ENCODE measurements at regions not wholly inside any gene's neighbourhood (a gene's known extent, or its start where the extent isn't known, plus 50 kb on each side); places are given as distances from the start of the nearest gene placed in this dataset.
"Not testable (repeated sequence)": the region's sequence is repeated elsewhere in the genome, so short reads cannot be mapped to it uniquely, and the experiment has no call there.

GRCh38 chr6:15883593-15883992, 220.8 kb upstream of the DTNBP1 start:
- POLR2A ChIA-PET, CTCF ChIA-PET: not testable (repeated sequence)

DNA sequence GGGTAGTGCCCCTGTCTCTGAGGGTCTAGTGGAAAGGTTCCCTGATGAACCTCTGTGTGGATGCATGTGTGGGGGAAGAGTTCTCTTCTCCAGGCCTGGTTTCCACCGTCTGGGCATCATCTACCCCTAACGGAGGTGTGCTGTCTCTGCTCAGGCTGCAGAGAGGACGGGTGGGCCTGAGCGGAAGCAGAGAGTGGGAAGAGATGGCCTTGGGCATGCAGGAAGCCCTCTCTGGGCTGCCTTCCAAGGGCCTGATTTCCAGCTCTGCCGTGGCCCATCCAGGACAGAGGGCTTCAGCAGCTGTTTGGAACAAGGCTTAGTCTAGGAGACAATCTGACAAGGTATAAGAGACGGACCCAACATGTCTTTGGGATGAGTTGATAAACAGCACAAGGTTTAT, 220.1 kb upstream of the DTNBP1 start:
- CTCF ChIA-PET: no interaction called here
- POLR2A ChIA-PET: no interaction called here

DNA sequence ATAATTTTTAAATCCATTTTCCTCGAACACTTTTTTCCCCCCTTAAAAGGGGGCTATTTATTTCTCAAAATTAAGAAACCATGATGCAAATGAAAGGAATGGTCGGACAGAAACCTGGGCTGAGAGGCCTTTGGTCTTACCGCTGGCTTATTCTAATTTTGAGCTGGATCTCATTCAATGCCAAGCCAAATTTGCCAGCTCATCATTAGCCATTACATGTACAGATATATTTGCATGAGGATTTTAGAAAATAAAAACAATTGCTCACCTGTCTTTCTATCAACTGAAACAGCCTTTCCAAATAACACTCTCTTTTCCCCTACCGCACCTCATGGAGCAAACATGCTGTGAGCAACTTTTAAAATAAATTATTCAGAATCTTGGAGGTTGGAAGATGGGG, 219.5 kb upstream of the DTNBP1 start:
- ChIA-PET CTCF (no interaction called here), POLR2A (no interaction called here)

GRCh38 chr6:15881150-15881549, 218.3 kb upstream of the DTNBP1 start:
- POLR2A ChIA-PET: no interaction called here

GRCh38 chr6:15880262-15880973, 217.6 kb upstream of the DTNBP1 start:
- ChIA-PET CTCF (interaction anchor here (0.6 to 0.8 kb wide), 2 partner anchors 185 to 251 kb away, joined by 3 to 4 read pairs; no protein-coding TSS in a partner anchor), POLR2A (interaction anchor here (0.7 to 1.4 kb wide), 3 partner anchors 210 to 257 kb away, joined by 3 to 4 read pairs (median 3); partner anchors contain the start of gene MYLIP)

More at GRCh38 chr6:15881150-15881549, 218.3 kb upstream of the DTNBP1 start:
- CTCF ChIA-PET: no interaction called here

DNA sequence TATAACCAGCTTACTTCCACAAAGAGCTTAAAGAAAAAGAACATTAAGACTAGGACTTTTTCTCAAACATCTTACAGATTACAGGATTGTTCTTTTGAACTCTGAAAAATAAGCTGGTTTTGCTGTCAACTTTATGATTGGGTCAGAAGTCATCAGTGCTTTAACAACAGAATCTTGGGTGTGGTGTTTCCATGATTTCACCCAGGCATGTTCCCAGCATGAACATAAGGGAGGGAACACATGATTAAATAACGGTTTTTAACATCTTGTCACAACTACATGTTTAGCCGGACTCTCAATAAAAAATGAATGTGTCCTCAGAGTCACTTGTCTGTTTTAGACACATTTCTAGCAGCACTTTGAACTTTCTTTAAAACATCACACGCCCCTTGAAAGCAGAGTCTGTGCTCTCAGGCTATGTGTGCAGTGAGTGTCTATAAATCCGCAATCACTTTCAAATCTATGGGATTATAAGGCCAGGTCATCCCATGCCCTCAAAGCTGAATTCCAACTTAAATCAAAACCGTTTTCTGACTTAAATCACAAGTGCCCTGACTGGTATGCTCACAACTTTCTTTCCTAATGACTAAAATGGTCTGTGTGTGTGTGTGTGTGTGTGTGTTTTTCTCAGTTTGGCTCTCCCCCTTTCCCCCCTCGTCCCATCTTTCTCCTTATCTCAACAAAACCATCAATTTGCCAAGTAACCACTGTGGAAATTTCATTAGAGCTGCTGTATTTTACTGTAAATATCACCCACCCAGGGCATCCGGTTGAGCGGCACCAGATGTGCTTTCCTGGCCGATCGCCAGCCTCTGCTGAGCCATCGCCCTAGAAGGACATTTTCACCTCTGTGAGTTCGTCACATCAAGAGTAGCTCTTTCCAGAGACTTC, 216.8 kb upstream of the DTNBP1 start:
- POLR2A ChIA-PET: interaction anchor here (0.7 to 1.4 kb wide), 5 partner anchors 14 to 258 kb away, joined by 3 to 6 read pairs (median 3); partner anchors contain the start of gene MYLIP
- CTCF ChIA-PET: interaction anchor here (0.6 to 0.8 kb wide), 2 partner anchors 184 to 251 kb away, joined by 3 to 4 read pairs; no protein-coding TSS in a partner anchor

DNA sequence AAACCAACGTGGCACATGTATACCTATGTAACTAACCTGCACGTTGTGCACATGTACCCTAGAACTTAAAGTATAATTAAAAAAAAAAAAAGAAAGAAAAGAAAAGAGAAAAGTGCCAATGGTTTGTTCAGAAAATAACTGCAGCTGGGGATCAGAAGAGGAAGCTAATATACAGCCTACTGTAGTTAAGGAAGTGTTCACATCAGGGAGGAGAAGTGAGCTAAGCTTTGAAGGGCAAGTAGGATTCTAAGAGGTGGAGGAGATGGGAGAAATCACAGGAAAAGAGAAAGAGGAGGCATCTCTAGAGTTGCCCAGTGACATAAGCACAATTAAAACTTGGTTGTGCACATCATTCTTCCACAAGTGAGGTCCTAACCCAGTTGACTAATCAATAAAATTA, 214.4 kb upstream of the DTNBP1 start:
- POLR2A ChIA-PET: interaction anchor here (1.1 kb wide), 1 partner anchor 252 kb away, joined by 3 read pairs; the partner anchor contains the start of gene MYLIP

GRCh38 chr6:15876406-15876805, 213.6 kb upstream of the DTNBP1 start:
- ChIA-PET POLR2A (interaction anchor here (1.1 kb wide), 1 partner anchor 253 kb away, joined by 3 read pairs; the partner anchor contains the start of gene MYLIP), CTCF (interaction anchor here (0.6 kb wide), 1 partner anchor 379 kb away, joined by 3 read pairs; no protein-coding TSS in a partner anchor)

More for the DNA sequence above, 214.4 kb upstream of the DTNBP1 start:
- CTCF ChIA-PET: no interaction called here

GRCh38 chr6:15875797-15876196, 213.0 kb upstream of the DTNBP1 start:
- ChIA-PET CTCF (no interaction called here), POLR2A (interaction anchor here (1.1 kb wide), 1 partner anchor 253 kb away, joined by 3 read pairs; the partner anchor contains the start of gene MYLIP)

- ChIA-PET POLR2A (no interaction called here), CTCF (no interaction called here)
Measured at GRCh38 chr6:15874821-15875220, 212.0 kb upstream of the DTNBP1 start.

GRCh38 chr6:15874326-15874725, 211.5 kb upstream of the DTNBP1 start:
- ChIA-PET CTCF (no interaction called here), POLR2A (no interaction called here)

DNA sequence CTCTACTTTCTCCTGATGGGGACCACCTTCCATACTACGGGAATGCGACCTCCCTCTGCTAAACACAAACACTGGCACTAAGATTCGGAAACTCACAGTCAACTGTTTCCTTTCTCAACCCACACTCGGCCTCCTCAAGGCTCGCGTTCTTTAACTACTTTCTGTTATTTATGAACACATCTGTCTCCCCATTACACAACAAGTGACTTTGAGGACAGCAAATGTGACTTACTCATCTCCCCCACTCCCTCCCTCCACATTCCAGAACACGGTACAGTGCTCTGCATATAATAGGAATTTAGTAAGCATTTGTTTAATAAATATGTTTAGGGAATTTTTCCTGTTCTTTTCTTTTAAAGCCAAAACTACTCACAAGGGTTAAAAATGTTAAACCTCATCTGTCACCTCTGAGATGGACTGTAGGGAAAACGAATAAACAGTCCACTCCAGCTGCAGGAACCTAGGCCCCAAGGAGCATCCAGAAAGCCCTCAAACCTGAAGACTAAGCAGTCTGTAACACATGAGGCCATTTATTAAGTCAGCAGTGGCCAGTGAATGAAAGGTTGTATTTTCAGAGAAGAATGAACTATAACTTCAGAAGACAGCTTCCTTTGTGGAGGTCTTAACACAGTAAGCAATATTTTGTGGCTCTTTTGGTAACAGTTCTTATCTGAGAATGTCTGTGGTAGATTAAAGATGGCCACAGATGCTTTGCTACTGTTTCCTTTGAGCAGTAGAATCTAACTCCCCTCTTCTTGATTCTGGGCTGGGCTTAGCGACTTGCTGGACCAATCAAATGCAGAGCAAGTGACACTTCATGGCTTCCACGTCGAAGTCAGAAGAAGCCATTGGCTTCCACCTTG, 209.6 kb upstream of the DTNBP1 start:
- CTCF ChIA-PET: no interaction called here
- POLR2A ChIA-PET: no interaction called here

DNA sequence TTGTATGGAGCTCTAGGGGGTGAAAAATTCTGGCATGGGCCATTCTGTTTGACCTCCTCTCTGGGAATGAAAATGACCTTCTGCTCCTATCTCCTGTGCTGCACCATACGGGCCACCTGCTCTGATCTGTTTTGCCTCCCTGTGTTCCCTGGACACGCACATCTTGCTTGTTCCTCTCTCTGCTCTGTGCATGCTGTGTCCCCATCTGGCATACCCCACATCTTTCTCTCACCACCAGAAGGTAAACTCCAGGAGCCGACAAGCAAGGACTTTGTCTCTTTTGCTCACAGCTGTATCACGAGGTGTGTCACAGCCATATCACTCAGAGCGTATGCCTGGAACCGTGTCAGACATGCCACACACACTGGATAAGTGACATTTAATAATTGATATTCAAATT, 208.4 kb upstream of the DTNBP1 start:
- ChIA-PET POLR2A (no interaction called here), CTCF (no interaction called here)

- ChIA-PET CTCF (no interaction called here), POLR2A (no interaction called here)
Measured at GRCh38 chr6:15870333-15871043, 207.7 kb upstream of the DTNBP1 start.

- CTCF ChIA-PET: no interaction called here
Measured at GRCh38 chr6:15864708-15865062, 201.9 kb upstream of the DTNBP1 start.

DNA sequence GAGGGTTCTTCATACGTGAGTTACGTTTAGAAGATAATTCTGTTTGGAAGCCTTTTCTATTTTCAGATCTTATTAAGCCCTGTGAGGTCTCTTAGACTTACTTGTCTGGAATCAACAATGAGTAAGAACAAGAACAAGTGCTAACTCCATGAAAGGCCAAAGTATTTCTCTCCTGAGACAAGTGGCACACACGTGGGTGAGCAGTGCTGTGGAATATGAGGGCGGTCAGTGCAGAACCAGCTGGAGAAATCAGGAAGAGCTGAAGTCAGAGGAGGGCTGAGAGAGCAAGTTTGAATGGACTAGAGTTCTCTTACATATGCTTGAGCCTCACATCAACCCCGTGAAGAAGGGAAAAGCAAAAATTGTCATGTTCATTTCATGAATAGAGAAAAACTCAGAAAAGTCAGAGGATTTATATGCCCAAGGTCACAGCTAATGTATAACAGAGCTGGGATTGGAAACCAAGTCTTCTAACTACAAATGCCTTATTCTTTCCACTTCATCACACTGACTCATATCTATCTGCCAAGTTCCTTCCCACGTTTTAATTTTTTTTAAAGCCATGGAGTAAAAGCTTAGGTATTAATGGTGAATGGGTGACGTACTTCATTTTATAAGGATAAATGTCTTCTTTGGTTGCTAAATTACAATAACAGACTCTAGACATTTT, 201.3 kb upstream of the DTNBP1 start:
- CTCF ChIA-PET: no interaction called here
- POLR2A ChIA-PET: no interaction called here

More at GRCh38 chr6:15864708-15865062, 201.9 kb upstream of the DTNBP1 start:
- POLR2A ChIA-PET: interaction anchor here (0.6 kb wide), 1 partner anchor 264 kb away, joined by 4 read pairs; no protein-coding TSS in a partner anchor

- POLR2A ChIA-PET: no interaction called here
- CTCF ChIA-PET: no interaction called here
Measured at GRCh38 chr6:15862810-15863209, 200.0 kb upstream of the DTNBP1 start.

- ChIA-PET POLR2A (no interaction called here), CTCF (no interaction called here)
Measured at GRCh38 chr6:15861486-15861885, 198.7 kb upstream of the DTNBP1 start.

Data from activated CD8-positive, alpha-beta memory T cell treated with anti-CD3 and anti-CD28 coated beads for 36 hours (primary cell).